DND-41 (cell line): ENCODE measurements at regions not wholly inside any gene's neighbourhood (a gene's known extent, or its start where the extent isn't known, plus 50 kb on each side); places are given as distances from the start of the nearest gene placed in this dataset.

Experiments
- EZH2 ChIP-seq: IDR thresholded peaks from 3 replicates; pipeline ENCODE4 v1.6.1; 2012; ENCODE audit warnings: borderline replicate concordance, low read depth, mild to moderate bottlenecking, moderate library complexity, low read length, inconsistent platforms; ENCODE audit not compliant: severe bottlenecking
- TF ChIP-seq, protein P1 (sequence below): IDR thresholded peaks from 2 replicates; pipeline ENCODE4 v1.5.1; 2012; ENCODE audit warnings: borderline replicate concordance, low read length, moderate library complexity, mild to moderate bottlenecking; ENCODE audit not compliant: poor library complexity, severe bottlenecking; ENCODE audit errors: extremely low read depth

DNA sequence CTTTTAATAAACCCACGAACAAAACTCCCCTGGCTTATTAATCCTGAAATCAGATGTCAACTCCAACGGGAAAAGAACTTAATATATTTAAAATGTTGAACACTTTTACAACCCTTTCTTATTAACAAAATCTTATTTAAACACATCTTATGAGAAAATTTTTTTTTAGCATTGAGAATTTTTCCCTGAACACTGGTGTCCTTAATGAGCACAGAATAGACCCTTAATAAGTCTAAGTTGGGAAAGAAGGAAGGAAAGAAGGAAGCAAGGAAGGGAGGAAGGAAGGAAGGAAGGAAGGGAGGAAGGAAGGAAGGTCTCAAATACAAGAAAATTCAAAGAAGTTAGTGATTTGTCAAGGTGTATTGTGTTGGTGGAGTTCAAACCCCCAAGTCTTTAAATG is 129.2 kb upstream of the COL1A2 start:
- TF ChIP-seq, protein P1, sequence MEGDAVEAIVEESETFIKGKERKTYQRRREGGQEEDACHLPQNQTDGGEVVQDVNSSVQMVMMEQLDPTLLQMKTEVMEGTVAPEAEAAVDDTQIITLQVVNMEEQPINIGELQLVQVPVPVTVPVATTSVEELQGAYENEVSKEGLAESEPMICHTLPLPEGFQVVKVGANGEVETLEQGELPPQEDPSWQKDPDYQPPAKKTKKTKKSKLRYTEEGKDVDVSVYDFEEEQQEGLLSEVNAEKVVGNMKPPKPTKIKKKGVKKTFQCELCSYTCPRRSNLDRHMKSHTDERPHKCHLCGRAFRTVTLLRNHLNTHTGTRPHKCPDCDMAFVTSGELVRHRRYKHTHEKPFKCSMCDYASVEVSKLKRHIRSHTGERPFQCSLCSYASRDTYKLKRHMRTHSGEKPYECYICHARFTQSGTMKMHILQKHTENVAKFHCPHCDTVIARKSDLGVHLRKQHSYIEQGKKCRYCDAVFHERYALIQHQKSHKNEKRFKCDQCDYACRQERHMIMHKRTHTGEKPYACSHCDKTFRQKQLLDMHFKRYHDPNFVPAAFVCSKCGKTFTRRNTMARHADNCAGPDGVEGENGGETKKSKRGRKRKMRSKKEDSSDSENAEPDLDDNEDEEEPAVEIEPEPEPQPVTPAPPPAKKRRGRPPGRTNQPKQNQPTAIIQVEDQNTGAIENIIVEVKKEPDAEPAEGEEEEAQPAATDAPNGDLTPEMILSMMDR = no peak
- no peak for TF ChIP-seq EZH2
